Natural killer cell treated with Interleukin-12 subunit alpha and Interleukin-12 subunit beta and Interleukin-15 and Interleukin-18, amount 100 ng/mL, for 72 hours (primary cell): ENCODE measurements at regions not wholly inside any gene's neighbourhood (a gene's known extent, or its start where the extent isn't known, plus 50 kb on each side); places are given as distances from the start of the nearest gene placed in this dataset.

Experiments
- ATAC-seq, 2 donors: fragments of 150-1000 bp; cut with Tn5 transposase in 1 of 2; sonication (Bioruptor Pico), chemical (Tn5 transposase) in 1 of 2; 2 replicates each; pipeline ENCODE4 v1.10.0; 2021
- DNase-seq: peaks from one replicate; pipeline ENCODE4 v3.0.0; 2022; ENCODE audit warnings: low spot score
- H3K27ac Mint-ChIP-seq, 2 donors: 1 replicate in 1 of 2; 2 replicates in 1 of 2; pipeline ENCODE4 v1.8.0; 2022; ENCODE audit warnings: mixed read lengths in 2 of 2, mild to moderate bottlenecking in 1 of 2, moderate library complexity in 1 of 2
- H3K27me3 Mint-ChIP-seq, 2 donors: 1 replicate in 1 of 2; 2 replicates in 1 of 2; pipeline ENCODE4 v1.8.0; 2022; ENCODE audit warnings: mixed read lengths in 2 of 2
- H3K36me3 Mint-ChIP-seq: one replicate; pipeline ENCODE4 v1.8.0; 2022; ENCODE audit warnings: mixed read lengths
- H3K4me1 Mint-ChIP-seq, 2 donors: 1 replicate in 1 of 2; 2 replicates in 1 of 2; pipeline ENCODE4 v1.8.0; 2022; ENCODE audit warnings: low read depth in 2 of 2, mixed read lengths in 2 of 2, mild to moderate bottlenecking in 1 of 2
- H3K4me3 Mint-ChIP-seq: one replicate; pipeline ENCODE4 v1.8.0; 2022; ENCODE audit warnings: mixed read lengths
- H3K9me3 Mint-ChIP-seq: 2 replicates; pipeline ENCODE4 v1.8.0; 2022; ENCODE audit warnings: mixed read lengths

GRCh38 chr2:8469709-8470493 lies 212.0 kb upstream of the ID2 start:
- H3K9me3 Mint-ChIP-seq = no peaks in the 10 kb centered on the region
- peak; percentile 44 to 55 for ATAC-seq
- DNase-seq = no peak
- peaks cover 63 to 65% of the 10 kb centered on the region in 2 donors for H3K4me1 Mint-ChIP-seq
- H3K36me3 Mint-ChIP-seq = peaks cover 9% of the 10 kb centered on the region
- peak overlapping the region; percentile 84 for H3K27ac Mint-ChIP-seq
- H3K27me3 Mint-ChIP-seq = no peaks in the 10 kb centered on the region
- H3K4me3 Mint-ChIP-seq = peak overlapping the region; percentile 72

DNA sequence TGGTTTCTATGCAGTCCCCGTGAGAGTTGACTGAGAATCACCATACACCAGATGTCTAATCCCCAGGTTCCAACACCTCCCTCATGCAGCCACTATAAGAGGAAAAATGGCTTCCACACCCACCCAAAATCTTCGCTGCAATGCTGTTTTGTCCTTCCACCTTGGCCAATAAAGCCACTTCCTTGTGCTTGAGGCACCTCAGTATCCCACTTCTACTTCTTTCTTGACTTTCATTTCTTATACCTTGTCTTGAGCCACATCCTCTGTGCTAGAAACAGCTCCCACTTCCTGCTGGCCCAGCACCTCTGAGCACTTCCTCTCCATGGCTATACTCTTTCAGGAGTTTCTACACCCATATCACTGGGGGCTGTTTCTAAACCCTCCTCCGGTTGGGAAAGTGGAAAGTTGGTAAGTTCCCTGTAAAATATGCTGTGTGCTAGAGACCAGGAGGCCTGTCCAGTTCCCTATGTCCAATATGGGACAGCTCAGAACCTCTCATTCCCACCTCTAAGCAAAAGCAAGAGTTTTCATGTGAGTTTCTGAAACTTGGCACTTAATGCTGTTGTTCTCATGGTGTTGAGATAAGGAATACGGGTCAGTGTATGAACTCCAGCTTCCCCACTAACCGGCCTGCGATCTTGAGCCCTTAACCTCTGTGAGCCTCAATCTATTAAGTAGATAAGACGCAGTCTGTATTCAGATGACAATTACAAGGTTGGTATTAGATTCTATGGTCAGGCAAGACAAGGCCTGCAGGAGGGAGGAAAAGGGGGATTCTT lies 209.1 kb upstream of the ID2 start:
- Mint-ChIP-seq H3K9me3 (no peaks in the 10 kb centered on the region), H3K36me3 (peaks cover 9% of the 10 kb centered on the region), H3K27ac (peak overlapping the region; percentile 84), H3K4me1 (peaks cover 81 to 82% of the 10 kb centered on the region in 2 donors), H3K27me3 (no peaks in the 10 kb centered on the region), H3K4me3 (peak overlapping the region; percentile 72)
- ATAC-seq (peak; percentile 82 to 84), DNase-seq (peak; percentile 67)

GRCh38 chr2:8475349-8476031 lies 206.4 kb upstream of the ID2 start:
- H3K27ac Mint-ChIP-seq = peak overlapping the region; percentile 84
- no peak for DNase-seq
- ATAC-seq = no peak

DNA sequence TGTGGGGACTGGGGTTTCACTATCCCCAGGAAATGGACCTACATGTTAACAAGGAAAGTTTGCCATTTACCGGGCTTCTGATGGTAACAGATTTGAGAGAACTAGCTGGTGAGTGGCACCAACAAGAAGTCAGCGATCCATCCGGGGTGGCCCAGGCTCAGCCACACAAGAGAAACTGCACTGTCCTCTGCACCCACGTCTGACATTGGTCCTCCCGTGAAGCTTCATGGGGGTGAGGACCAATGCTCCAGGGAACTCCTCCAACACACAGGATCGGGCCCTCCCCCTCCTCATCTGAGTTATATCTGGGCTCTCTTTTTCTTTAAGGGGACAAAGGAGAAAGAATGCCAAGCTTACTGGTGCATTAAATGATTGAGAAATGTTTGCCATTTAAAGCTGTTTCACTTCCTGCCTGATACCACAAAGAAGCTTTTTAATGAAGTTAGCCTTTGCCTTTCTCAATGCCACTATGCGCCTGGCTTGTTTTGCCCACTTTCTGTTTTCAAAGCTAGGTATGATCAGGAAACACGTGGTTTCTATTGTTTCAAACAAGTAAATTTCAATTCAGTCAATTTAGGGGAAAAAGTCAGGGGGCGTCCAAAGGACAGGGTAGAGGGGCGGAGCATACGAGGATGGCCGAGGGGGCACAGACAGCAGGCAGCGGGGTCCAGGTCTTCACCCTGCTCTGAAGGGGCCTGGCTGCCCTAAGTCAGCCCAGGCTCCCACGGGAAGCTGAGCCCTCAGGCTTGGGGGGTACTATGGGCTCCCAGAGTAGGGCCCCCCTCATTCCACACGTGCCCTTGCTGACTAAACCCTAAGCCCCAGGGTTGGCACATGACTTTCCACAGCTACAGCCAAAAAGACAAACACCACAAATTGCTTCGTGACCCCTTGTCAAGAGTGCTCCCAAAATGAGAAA lies 204.0 kb upstream of the ID2 start:
- Mint-ChIP-seq H3K27me3 (no peaks in the 10 kb centered on the region), H3K27ac (peak overlapping the region; percentile 84 to 89), H3K4me3 (peak overlapping the region; percentile 78), H3K36me3 (no peaks in the 10 kb centered on the region), H3K4me1 (peaks cover 88 to 90% of the 10 kb centered on the region in 2 donors), H3K9me3 (no peaks in the 10 kb centered on the region)
- ATAC-seq = peak; percentile 49 to 62
- DNase-seq = no peak

More at GRCh38 chr2:8475349-8476031, 206.4 kb upstream of the ID2 start:
- H3K9me3 Mint-ChIP-seq = no peaks in the 10 kb centered on the region
- no peaks in the 10 kb centered on the region for H3K36me3 Mint-ChIP-seq
- peaks cover 89 to 90% of the 10 kb centered on the region in 2 donors for H3K4me1 Mint-ChIP-seq
- H3K4me3 Mint-ChIP-seq = peak overlapping the region; percentile 40
- no peaks in the 10 kb centered on the region for H3K27me3 Mint-ChIP-seq

- ATAC-seq (peak in 1 of 2 donors; percentile 1), DNase-seq (no peak)
- Mint-ChIP-seq H3K9me3 (no peaks in the 10 kb centered on the region), H3K36me3 (no peaks in the 10 kb centered on the region), H3K27ac (peak overlapping the region; percentile 84 to 89), H3K27me3 (no peaks in the 10 kb centered on the region), H3K4me3 (peak overlapping the region; percentile 78), H3K4me1 (peaks cover 89 to 92% of the 10 kb centered on the region in 2 donors)
Measured at GRCh38 chr2:8478471-8478793, 203.4 kb upstream of the ID2 start.

DNA sequence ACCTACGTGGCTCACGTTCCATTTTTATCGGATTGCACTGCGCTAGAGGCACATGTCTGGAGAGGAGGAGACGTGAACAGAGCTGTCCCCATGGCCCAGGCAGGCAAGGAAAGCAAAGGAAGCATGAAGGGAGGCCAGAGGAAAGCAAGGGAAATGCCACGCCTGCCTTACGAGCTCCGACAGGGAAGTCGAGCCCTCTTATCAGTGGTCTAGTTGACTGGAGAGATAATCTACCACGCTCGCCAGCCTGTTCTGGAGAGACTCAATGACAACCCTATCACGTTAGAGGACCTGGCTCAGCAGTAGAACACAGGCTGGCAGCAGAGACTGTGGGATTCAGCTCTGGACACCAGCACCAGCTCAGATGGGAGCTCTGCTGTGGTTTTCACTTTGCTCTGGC lies 202.6 kb upstream of the ID2 start:
- ATAC-seq = no peak
- peak overlapping the region; percentile 59 for H3K4me3 Mint-ChIP-seq
- H3K4me1 Mint-ChIP-seq = peaks cover 84 to 89% of the 10 kb centered on the region in 2 donors
- no peak for DNase-seq
- no peaks in the 10 kb centered on the region for H3K9me3 Mint-ChIP-seq
- peak overlapping the region; percentile 84 to 89 for H3K27ac Mint-ChIP-seq
- H3K27me3 Mint-ChIP-seq = no peaks in the 10 kb centered on the region
- no peaks in the 10 kb centered on the region for H3K36me3 Mint-ChIP-seq

DNA sequence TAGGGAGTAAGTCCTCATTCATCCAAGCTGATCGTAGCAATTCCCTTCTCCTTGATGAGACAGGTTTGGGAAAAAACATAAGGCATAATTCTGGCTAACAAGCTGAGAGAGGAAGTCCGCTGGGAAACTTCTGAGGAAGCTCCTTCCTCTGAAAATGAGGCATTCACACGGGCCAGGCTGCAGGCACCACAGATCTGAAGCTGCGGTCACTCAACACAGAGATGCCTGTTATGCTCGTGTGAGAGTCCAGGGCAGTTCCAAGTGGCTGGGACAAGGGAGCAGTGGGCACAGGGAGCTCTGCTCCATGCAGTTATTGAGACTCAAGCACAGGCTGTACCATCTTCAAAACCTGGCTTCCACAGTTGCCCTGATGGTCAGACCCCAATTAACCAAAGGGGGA lies 200.9 kb upstream of the ID2 start:
- no peak for ATAC-seq

DNA sequence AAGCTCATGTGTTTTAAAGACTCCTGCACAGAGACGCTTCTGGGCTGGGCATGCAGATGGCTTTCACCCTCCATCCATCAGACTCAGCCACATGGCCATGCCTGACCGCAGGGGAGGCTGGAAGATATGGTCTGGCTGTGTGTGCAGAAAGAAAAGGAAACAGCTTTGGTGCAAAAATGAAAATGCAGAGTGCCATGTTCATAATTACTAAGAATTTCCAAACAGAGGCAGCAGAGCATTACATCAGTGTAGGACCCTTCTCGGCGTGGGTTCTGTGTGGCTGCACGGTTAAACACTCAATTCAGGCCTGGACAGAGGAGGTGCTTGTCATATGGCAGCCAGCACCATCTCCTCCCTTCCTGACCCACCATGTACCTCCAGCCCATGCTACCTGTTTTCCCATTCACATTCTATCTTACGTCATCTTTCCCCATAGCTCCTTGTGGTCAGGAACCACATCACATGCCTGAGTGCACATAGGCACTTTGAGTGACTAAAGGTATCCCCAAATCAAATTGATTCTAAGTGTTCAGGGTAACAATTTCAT lies 200.3 kb upstream of the ID2 start:
- peak overlapping the region; percentile 84 to 89 for H3K27ac Mint-ChIP-seq
- peak overlapping the region; percentile 59 for H3K4me3 Mint-ChIP-seq
- DNase-seq (peak; percentile 77), ATAC-seq (peak; percentile 74 to 80)
- H3K36me3 Mint-ChIP-seq = no peaks in the 10 kb centered on the region
- peaks cover 85 to 90% of the 10 kb centered on the region in 2 donors for H3K4me1 Mint-ChIP-seq
- no peaks in the 10 kb centered on the region for H3K9me3 Mint-ChIP-seq
- H3K27me3 Mint-ChIP-seq = no peaks in the 10 kb centered on the region

More for the DNA sequence above, 200.9 kb upstream of the ID2 start:
- Mint-ChIP-seq H3K27ac (peak overlapping the region; percentile 84 to 89), H3K4me3 (peak overlapping the region; percentile 59), H3K27me3 (no peaks in the 10 kb centered on the region), H3K4me1 (peaks cover 84 to 90% of the 10 kb centered on the region in 2 donors), H3K36me3 (no peaks in the 10 kb centered on the region), H3K9me3 (no peaks in the 10 kb centered on the region)
- DNase-seq = no peak

GRCh38 chr2:8482432-8482831 lies 199.4 kb upstream of the ID2 start:
- peak overlapping the region; percentile 59 for H3K4me3 Mint-ChIP-seq
- no peak for ATAC-seq
- H3K27ac Mint-ChIP-seq = peak overlapping the region; percentile 84 to 89
- no peaks in the 10 kb centered on the region for H3K36me3 Mint-ChIP-seq
- H3K4me1 Mint-ChIP-seq = peaks cover 85 to 92% of the 10 kb centered on the region in 2 donors
- no peak for DNase-seq
- no peaks in the 10 kb centered on the region for H3K9me3 Mint-ChIP-seq
- H3K27me3 Mint-ChIP-seq = no peaks in the 10 kb centered on the region

- peak overlapping the region; percentile 97 to 98 for H3K27ac Mint-ChIP-seq
- no peaks in the 10 kb centered on the region for H3K36me3 Mint-ChIP-seq
- no peak for DNase-seq
- peaks cover 85 to 92% of the 10 kb centered on the region in 2 donors for H3K4me1 Mint-ChIP-seq
- H3K9me3 Mint-ChIP-seq = no peaks in the 10 kb centered on the region
- H3K4me3 Mint-ChIP-seq = peak overlapping the region; percentile 46
- H3K27me3 Mint-ChIP-seq = no peaks in the 10 kb centered on the region
- no peak for ATAC-seq
Measured at GRCh38 chr2:8484502-8485283, 197.2 kb upstream of the ID2 start.

GRCh38 chr2:8485736-8486135 lies 196.1 kb upstream of the ID2 start:
- peaks cover 80 to 91% of the 10 kb centered on the region in 2 donors for H3K4me1 Mint-ChIP-seq
- DNase-seq (no peak), ATAC-seq (no peak)
- H3K27me3 Mint-ChIP-seq = no peaks in the 10 kb centered on the region
- peak overlapping the region; percentile 96 for H3K4me3 Mint-ChIP-seq
- H3K27ac Mint-ChIP-seq = peak overlapping the region; percentile 97 to 98
- no peaks in the 10 kb centered on the region for H3K36me3 Mint-ChIP-seq
- no peaks in the 10 kb centered on the region for H3K9me3 Mint-ChIP-seq

- Mint-ChIP-seq H3K27me3 (no peaks in the 10 kb centered on the region), H3K36me3 (no peaks in the 10 kb centered on the region), H3K4me1 (peaks cover 76 to 87% of the 10 kb centered on the region in 2 donors), H3K4me3 (peak overlapping the region; percentile 96), H3K9me3 (no peaks in the 10 kb centered on the region), H3K27ac (peak overlapping the region; percentile 97 to 98)
- ATAC-seq (peak in 1 of 2 donors; percentile 60), DNase-seq (no peak)
Measured at GRCh38 chr2:8486141-8486540, 195.7 kb upstream of the ID2 start.
